HG03558 (cell line): ENCODE measurements at regions not wholly inside any gene's neighbourhood (a gene's known extent, or its start where the extent isn't known, plus 50 kb on each side); places are given as distances from the start of the nearest gene placed in this dataset.

ENCODE experiments used
- ATAC-seq: cut with Tn5 transposase; IDR thresholded peaks from one replicate; pipeline ENCODE4 v1.9.1; 2021; ENCODE audit warnings: moderate number of reproducible peaks; ENCODE audit not compliant: unreplicated experiment; ENCODE audit errors: extremely low read depth

GRCh38 chr4:4750187-4750586 lies 109.3 kb upstream of the MSX1 start:
- no peak for ATAC-seq

GRCh38 chr4:4749137-4749536 lies 110.3 kb upstream of the MSX1 start:
- ATAC-seq: no peak

DNA sequence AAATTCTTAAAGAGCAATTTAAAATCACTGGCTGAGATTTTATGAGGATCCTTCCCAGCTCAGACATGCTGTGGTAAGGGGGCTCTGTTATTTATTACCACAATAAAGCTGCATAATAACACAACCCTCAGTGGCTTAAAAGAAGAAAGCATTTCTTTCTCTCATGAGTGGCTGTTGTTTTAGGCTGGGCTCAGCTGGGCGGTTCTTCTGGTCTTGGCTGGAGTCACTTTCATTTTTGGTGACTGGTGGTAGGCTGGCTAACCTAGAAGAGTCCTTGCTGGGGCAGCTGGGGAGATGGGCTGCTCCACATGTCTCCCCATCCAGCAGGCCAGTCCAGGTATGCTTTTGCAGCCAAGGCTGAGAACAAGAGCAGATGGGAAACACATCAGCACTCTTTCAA lies 113.0 kb upstream of the MSX1 start:
- no peak for ATAC-seq

DNA sequence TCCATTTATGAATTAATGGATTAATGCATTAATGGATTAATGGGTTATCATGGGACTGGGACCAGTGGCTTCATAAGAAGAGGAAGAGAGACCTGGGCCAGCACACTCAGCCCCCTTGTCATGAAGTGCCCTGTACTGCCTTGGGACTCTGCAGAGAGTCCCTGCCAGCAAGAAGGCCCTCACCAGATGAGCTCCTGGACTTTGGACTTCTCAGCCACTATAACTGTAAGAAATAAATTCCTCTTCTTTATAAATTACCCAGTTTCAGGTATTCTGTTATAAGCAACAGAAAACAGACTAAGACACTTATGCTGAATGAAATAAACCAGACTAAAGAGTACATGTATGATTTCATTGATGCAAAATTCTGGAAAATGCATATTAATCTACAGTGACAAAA lies 119.4 kb upstream of the MSX1 start:
- no peak for ATAC-seq

- ATAC-seq: no peak
These were observed 123.6 kb upstream of the MSX1 start for GRCh38 chr4:4735870-4736269.

DNA sequence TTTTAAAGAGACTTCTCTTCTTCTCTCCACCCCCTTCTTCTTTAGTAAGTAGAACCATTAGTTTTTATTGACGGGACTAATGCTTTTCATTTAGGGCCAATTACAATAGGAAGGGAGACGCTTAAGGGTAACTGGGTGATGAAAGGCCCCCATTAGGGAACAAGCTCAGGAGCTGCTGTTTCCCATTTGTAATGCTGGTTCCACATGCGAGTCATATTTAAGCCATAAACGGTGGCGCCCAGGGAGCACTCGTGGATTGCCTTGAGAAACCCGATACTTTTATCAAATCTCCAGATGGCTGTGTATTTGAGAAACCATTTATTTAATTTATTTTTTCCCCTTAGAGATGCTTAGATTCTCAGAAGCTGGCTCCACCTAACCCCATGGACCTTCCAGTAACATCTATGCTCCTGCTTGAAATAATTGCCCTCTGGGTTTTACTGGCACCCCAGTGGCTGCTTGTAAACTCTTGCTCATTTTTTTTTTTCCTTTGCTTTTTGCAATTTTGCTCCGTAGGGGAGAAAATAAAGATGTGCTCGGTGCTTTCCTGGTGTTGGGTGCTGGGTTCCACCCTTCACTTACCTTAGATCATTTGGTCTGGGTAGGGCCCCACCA lies 124.2 kb upstream of the MSX1 start:
- ATAC-seq: no peak

GRCh38 chr4:4734425-4734824 lies 125.0 kb upstream of the MSX1 start:
- ATAC-seq: no peak

- ATAC-seq: no peak
These were observed 125.8 kb upstream of the MSX1 start for GRCh38 chr4:4733663-4734062.

GRCh38 chr4:4730249-4730648 lies 129.2 kb upstream of the MSX1 start:
- ATAC-seq: no peak

GRCh38 chr4:4729206-4729605 lies 130.3 kb upstream of the MSX1 start:
- ATAC-seq: no peak

- ATAC-seq: no peak
These were observed 131.9 kb upstream of the MSX1 start for GRCh38 chr4:4727536-4727935.

DNA sequence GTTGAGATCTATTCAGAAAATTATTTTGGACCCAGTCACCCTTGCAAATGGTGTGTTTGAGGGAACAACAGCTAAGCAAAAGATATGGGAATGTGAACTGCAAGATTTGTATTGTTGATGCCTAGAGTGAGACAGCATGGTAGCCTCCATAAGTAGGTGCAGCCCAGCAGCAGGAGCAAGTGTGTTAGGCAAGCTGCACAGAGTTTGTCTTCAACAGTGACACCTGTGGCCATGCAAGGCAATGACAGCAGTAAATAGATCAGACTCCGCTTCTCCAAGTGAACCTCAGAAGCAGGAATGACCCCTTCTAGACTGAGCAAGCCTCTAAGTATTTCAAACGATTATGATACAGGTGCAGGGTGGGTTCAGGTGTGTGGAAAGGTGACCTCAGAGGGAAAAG lies 133.4 kb upstream of the MSX1 start:
- ATAC-seq: no peak

- ATAC-seq: no peak
These were observed 135.1 kb upstream of the MSX1 start for GRCh38 chr4:4724321-4724720.

DNA sequence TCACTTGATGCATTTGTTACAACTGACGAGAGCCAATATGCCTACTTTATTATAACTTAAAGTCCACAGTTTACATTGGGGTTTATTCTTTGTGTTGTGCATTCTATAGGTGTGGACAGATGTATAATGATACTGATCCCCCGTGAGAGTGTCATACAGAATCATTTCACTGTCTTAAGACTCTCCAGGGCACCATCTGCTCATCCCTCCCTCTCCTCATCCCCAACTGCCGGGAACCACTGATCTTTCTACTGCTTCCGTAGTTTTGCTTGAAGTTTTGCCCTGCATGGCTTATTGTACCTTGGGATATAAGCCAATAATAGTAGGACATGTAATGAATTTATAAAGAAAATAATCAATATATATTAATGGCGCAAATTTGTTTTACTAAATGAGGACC lies 137.8 kb upstream of the MSX1 start:
- ATAC-seq: no peak

- no peak for ATAC-seq
These were observed 138.8 kb upstream of the MSX1 start for GRCh38 chr4:4720646-4721045.

DNA sequence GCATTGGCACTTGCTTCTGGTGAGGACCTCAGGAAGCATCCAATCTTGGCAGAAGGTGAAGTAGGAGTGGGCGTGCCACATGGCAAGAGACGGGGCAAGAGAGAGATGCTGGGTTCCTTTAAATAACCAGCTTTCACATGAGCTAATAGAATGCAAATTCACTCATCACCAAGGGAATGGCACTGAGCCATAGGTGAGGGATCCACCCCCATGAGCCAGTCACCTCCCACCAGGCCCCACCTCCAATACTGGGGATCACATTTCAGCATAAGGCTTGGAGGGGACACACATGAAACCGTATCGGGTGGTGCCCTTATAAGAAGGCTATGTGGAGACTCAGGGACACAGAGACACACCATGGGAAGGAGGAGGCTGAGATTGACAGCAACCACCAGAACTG lies 140.0 kb upstream of the MSX1 start:
- no peak for ATAC-seq

GRCh38 chr4:4717692-4718091 lies 141.8 kb upstream of the MSX1 start:
- no peak for ATAC-seq

DNA sequence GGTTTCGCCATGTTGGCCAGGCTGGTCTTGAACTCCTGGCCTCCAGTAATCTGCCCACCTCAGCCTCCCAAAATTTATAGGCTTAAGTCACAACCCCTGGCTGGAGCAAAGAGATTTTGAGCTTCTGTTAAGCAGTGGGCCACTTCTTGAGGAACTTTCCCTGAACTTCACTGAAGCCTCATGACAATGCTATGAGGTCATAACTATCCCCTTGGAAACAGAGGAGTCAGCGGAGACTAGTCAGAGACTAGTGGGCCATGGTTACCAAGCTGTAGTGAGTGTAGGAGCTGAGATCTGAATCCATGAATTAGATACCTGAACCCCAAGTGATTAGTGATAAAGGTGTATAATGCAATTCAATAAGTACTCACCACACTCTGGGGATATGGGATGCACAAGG lies 145.1 kb upstream of the MSX1 start:
- no peak for ATAC-seq

DNA sequence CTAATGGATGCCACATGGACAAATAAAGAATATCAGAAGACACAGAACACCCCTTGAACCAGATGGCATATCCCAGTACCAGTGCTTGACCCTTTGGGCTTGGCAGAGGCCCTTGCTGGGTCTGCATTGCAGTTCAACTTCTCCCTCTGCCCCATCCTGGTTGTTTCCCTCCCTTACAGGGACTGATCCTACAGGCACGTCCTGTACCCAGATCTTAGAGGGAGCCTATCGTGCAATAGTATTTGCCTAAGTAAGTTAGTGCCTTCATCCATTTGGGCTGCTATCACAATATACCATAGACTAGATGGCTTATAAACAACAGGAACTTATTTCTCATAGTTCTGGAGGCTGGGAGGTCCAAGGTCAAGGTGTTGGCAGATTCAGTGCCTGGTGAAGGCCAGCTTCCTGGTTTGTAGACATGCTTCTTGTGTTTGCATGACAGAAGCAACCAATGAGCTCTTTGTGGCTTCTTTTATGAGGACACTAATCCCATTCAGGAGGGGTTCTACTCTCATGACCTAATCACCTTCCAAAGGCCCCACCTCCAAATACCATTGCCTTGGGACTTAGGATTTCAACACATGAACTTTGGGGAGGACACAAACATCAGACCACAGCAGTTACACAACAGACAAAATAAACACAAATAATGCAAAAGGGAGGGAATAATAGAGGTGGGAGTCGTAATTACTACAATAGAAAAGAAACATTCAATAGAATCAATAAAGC lies 146.5 kb upstream of the MSX1 start:
- ATAC-seq: no peak

- ATAC-seq: no peak
These were observed 147.6 kb upstream of the MSX1 start for GRCh38 chr4:4711902-4712301.

DNA sequence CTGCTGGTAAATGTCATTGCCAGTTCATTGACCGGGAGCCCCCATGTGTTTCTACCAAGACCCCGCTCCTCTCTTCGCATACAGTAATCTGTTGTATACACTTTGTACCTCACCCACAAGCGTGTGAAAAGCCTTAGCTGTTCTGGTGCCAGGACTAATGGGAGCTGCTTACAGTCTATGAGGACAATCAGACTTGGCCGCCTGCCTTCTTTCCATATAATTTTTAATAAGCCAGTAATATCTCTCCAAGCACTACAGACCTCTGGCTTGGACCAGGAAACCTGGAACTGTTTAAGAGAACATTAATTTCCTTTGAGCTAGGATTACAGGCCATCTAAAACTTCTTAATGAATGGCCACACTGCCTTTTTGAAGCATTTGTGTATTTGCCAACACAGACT lies 149.7 kb upstream of the MSX1 start:
- ATAC-seq: no peak

GRCh38 chr4:4704267-4704666 lies 155.2 kb upstream of the MSX1 start:
- no peak for ATAC-seq
